Hepatocyte (in vitro differentiated cells): ENCODE measurements at regions not wholly inside any gene's neighbourhood (a gene's known extent, or its start where the extent isn't known, plus 50 kb on each side); places are given as distances from the start of the nearest gene placed in this dataset.

ENCODE experiments used
- CTCF ChIP-seq: fragments of 200-600 bp; sonication (generic); IDR thresholded peaks from 2 replicates; pipeline ENCODE4 v1.5.1; 2016; ENCODE audit warnings: antibody characterized with exemption, mild to moderate bottlenecking; ENCODE audit not compliant: poor library complexity
- EZH2 ChIP-seq: fragments of 200-600 bp; sonication (generic); IDR thresholded peaks from 2 replicates; pipeline ENCODE4 v1.6.1; 2016; ENCODE audit warnings: antibody characterized with exemption, mild to moderate bottlenecking, borderline replicate concordance
- EZH2phosphoT487 ChIP-seq: fragments of 200-600 bp; sonication (generic); IDR thresholded peaks from one replicate; pipeline ENCODE4 v1.6.1; 2018; ENCODE audit warnings: antibody characterized with exemption, mild to moderate bottlenecking, low read depth, moderate library complexity; ENCODE audit not compliant: unreplicated experiment, severe bottlenecking

DNA sequence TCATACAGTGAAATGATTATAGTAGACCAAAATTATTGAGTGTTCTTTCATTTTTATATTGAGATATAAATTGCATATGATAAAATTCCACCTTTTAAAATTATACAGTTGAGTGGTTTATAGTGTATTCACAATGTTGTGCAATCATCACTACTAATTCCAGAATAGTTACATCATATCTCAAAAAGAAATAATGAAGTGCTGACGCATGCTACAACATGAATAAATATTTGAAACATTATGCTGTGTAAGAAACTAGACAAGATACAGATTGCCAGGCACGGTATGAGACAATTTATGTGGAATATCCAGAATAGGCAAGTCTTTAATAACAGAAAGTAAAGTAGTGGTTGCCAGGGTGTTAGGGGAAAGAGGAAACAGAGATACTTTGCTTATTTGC is 871.7 kb downstream of the FAM133A start:
- TF ChIP-seq CTCF (no peak), EZH2phosphoT487 (no peak), EZH2 (no peak)
